ENCODE measurements at regions not wholly inside any gene's neighbourhood (a gene's known extent, or its start where the extent isn't known, plus 50 kb on each side); places are given as distances from the start of the nearest gene placed in this dataset.

DNA sequence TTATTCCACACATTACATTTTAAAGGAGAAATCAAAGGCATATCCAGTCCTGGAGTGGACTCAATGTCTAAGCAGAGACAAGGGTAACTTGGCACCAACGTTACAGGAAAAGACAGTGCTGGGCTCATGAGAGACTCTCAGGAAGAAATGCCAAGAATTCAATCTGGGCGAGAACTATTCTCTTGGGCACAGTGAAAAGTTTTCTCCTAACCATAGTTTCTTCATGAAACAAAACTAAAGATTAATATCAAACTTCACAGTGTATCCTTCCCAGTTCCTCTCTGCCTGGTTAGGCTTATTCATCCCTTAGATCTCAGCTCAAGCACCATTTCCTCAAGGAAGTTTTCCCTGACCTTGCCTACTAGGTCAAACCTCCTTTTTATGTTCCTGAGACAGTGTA is 109.4 kb upstream of the TLL1 start:
- TF ChIP-seq, protein P1, sequence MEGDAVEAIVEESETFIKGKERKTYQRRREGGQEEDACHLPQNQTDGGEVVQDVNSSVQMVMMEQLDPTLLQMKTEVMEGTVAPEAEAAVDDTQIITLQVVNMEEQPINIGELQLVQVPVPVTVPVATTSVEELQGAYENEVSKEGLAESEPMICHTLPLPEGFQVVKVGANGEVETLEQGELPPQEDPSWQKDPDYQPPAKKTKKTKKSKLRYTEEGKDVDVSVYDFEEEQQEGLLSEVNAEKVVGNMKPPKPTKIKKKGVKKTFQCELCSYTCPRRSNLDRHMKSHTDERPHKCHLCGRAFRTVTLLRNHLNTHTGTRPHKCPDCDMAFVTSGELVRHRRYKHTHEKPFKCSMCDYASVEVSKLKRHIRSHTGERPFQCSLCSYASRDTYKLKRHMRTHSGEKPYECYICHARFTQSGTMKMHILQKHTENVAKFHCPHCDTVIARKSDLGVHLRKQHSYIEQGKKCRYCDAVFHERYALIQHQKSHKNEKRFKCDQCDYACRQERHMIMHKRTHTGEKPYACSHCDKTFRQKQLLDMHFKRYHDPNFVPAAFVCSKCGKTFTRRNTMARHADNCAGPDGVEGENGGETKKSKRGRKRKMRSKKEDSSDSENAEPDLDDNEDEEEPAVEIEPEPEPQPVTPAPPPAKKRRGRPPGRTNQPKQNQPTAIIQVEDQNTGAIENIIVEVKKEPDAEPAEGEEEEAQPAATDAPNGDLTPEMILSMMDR (conservative IDR thresholded peaks at IDR 0.05; ENCODE audit: low read length), result no peak
- no peak for TF ChIP-seq EZH2phosphoT487 (IDR thresholded peaks at IDR 0.05; ENCODE audit: borderline replicate concordance)
